ENCODE measurements at regions not wholly inside any gene's neighbourhood (a gene's known extent, or its start where the extent isn't known, plus 50 kb on each side); places are given as distances from the start of the nearest gene placed in this dataset.
"Not testable (repeated sequence)": the region's sequence is repeated elsewhere in the genome, so short reads cannot be mapped to it uniquely, and the experiment has no call there.

GRCh38 chr5:82626905-82627591 lies 348.9 kb upstream of the RPS23 start:
- TF ChIP-seq POLR2A (IDR thresholded peaks at IDR 0.05; ENCODE audit: low read depth, low read length); PAX5 (IDR thresholded peaks at IDR 0.05; ENCODE audit: insufficient read depth, low read length, severe bottlenecking); SPI1 (IDR thresholded peaks at IDR 0.05; ENCODE audit: low read depth, low read length); POLR2AphosphoS5 (IDR thresholded peaks at IDR 0.05; ENCODE audit: low read depth, low read length); TAF1 (IDR thresholded peaks at IDR 0.05; ENCODE audit: low read depth, low read length); POU2F2 (IDR thresholded peaks at IDR 0.05; ENCODE audit: low read depth, low read length): not testable (repeated sequence)
